ENCODE measurements at regions not wholly inside any gene's neighbourhood (a gene's known extent, or its start where the extent isn't known, plus 50 kb on each side); places are given as distances from the start of the nearest gene placed in this dataset.

DNA sequence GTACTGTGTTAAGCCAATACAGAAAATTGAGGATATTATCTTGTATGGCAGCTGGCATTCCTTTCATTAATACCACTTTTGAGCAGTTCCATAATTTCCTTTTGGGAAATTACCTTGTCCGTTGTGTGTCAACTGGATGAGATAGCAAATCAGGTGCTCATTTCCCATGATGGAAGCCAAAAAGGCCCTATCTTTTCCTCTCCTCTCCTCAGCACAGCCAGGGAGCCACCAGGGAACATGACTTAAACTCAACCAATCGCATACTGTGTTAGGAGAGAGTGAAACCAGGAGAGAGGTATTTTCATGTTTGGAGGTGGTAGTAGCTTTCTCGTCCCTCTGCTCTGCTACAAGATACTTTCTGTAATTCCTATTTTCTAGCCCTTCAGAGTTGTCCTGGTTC lies 96.1 kb upstream of the TOX3 start:
- no peak for TF ChIP-seq TAF1 (IDR thresholded peaks at IDR 0.05; ENCODE audit: borderline replicate concordance, insufficient read depth, low read length)
- no peak for TF ChIP-seq FOXP2 (optimal IDR thresholded peaks at IDR 0.05; ENCODE audit: borderline replicate concordance, extremely low read depth, extremely low read length, insufficient read depth)

DNA sequence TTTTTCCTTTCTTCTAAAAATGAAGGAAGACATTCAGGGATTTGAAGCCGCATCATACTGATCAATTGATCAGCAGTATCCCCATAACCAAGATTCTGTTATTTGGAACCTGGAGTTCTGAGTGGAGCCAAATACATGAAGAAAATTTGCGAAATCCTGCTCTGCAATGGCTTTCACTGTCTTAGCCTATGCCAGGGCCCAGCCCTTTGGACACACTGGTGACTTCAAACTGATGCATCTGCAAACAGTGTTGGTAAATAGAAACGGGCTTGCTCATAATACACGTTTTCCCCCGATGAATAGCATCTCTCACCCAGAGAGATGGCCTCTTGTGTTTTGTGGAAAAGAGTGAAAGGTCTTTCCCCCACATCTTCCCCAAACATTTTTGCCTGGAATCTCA lies 87.6 kb upstream of the TOX3 start:
- no peak for TF ChIP-seq TAF1 (IDR thresholded peaks at IDR 0.05; ENCODE audit: borderline replicate concordance, insufficient read depth, low read length)
- TF ChIP-seq SIN3A (IDR thresholded peaks at IDR 0.05; ENCODE audit: borderline replicate concordance, insufficient read depth, low read length), result no peak
- TF ChIP-seq, protein P1, sequence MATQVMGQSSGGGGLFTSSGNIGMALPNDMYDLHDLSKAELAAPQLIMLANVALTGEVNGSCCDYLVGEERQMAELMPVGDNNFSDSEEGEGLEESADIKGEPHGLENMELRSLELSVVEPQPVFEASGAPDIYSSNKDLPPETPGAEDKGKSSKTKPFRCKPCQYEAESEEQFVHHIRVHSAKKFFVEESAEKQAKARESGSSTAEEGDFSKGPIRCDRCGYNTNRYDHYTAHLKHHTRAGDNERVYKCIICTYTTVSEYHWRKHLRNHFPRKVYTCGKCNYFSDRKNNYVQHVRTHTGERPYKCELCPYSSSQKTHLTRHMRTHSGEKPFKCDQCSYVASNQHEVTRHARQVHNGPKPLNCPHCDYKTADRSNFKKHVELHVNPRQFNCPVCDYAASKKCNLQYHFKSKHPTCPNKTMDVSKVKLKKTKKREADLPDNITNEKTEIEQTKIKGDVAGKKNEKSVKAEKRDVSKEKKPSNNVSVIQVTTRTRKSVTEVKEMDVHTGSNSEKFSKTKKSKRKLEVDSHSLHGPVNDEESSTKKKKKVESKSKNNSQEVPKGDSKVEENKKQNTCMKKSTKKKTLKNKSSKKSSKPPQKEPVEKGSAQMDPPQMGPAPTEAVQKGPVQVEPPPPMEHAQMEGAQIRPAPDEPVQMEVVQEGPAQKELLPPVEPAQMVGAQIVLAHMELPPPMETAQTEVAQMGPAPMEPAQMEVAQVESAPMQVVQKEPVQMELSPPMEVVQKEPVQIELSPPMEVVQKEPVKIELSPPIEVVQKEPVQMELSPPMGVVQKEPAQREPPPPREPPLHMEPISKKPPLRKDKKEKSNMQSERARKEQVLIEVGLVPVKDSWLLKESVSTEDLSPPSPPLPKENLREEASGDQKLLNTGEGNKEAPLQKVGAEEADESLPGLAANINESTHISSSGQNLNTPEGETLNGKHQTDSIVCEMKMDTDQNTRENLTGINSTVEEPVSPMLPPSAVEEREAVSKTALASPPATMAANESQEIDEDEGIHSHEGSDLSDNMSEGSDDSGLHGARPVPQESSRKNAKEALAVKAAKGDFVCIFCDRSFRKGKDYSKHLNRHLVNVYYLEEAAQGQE (IDR thresholded peaks at IDR 0.05; ENCODE audit: insufficient read depth in 1 of 2, low read depth in 2 of 2, low read length in 2 of 2), result no peak
- no peak for TF ChIP-seq FOXP2 (optimal IDR thresholded peaks at IDR 0.05; ENCODE audit: borderline replicate concordance, extremely low read depth, extremely low read length, insufficient read depth)
- no peak for TF ChIP-seq POLR2AphosphoS5 (IDR thresholded peaks at IDR 0.05; ENCODE audit: low read depth, low read length)

DNA sequence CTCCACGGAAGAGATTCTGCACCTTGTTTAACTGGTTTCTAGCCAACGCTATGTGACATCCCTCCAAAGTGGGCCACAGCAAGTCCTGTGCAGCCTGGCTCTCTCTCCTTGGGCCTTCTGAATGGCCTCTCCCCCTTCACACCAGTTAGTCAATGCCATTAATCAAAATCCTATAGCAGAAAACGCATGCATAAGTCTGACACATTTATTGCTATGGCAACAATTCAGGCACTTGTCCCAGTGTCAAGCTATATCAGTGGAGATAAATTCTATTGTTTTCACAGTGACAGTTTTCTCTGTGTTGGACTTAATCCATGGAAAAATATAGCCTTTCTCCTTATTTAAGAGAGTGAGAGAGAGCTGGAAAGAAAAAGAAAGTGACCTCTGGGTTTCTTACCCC lies 87.2 kb upstream of the TOX3 start:
- TF ChIP-seq FOXP2 (optimal IDR thresholded peaks at IDR 0.05; ENCODE audit: borderline replicate concordance, extremely low read depth, extremely low read length, insufficient read depth) (no peak), POLR2AphosphoS5 (IDR thresholded peaks at IDR 0.05; ENCODE audit: low read depth, low read length) (no peak), TAF1 (IDR thresholded peaks at IDR 0.05; ENCODE audit: borderline replicate concordance, insufficient read depth, low read length) (no peak), SIN3A (IDR thresholded peaks at IDR 0.05; ENCODE audit: borderline replicate concordance, insufficient read depth, low read length) (no peak)
- TF ChIP-seq, protein P1 (IDR thresholded peaks at IDR 0.05; ENCODE audit: insufficient read depth in 1 of 2, low read depth in 2 of 2, low read length in 2 of 2), result no peak

DNA sequence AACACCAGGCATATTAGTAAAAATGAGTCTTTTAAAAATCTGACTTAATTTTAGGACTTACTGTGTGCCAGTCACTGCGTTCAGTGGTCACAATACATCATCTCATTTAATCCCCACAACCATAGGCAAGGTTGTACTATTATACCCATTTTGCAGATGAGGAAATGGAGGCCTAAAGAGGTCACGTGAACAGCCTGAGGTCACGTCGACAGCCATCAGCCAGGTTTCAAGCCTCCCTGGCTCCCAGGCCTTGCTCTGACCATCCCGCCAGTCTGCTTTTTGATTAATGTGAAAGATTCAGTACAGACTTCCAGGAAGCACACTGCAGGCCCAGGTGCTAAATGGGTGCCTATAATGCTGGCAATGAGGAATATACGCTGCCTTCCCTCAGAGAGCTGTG lies 86.3 kb upstream of the TOX3 start:
- TF ChIP-seq, protein P1 (IDR thresholded peaks at IDR 0.05; ENCODE audit: insufficient read depth in 1 of 2, low read depth in 2 of 2, low read length in 2 of 2), result no peak
- TF ChIP-seq SIN3A (IDR thresholded peaks at IDR 0.05; ENCODE audit: borderline replicate concordance, insufficient read depth, low read length) (no peak), FOXP2 (optimal IDR thresholded peaks at IDR 0.05; ENCODE audit: borderline replicate concordance, extremely low read depth, extremely low read length, insufficient read depth) (no peak), TAF1 (IDR thresholded peaks at IDR 0.05; ENCODE audit: borderline replicate concordance, insufficient read depth, low read length) (no peak), POLR2AphosphoS5 (IDR thresholded peaks at IDR 0.05; ENCODE audit: low read depth, low read length) (no peak)

DNA sequence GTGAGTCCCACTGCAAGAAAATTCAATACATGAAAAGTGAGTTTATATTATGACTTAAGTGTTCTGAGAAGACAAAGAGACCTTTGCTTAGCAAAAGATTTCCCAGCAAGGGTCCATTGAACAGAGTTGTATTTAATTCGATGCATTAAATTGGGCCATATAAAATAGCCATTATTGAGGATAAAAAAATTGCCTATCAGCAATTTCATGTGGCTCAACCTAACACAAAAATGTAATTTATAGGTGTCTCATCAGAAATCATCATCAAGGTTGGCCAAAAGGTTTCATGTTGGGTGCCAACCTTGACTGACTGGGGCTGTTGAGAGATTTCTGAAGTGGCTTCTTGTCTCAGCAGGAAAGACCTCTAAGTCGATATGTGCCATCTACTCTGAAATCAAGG lies 84.8 kb upstream of the TOX3 start:
- TF ChIP-seq SIN3A (IDR thresholded peaks at IDR 0.05; ENCODE audit: borderline replicate concordance, insufficient read depth, low read length) (no peak), FOXP2 (optimal IDR thresholded peaks at IDR 0.05; ENCODE audit: borderline replicate concordance, extremely low read depth, extremely low read length, insufficient read depth) (no peak), TAF1 (IDR thresholded peaks at IDR 0.05; ENCODE audit: borderline replicate concordance, insufficient read depth, low read length) (no peak), POLR2AphosphoS5 (IDR thresholded peaks at IDR 0.05; ENCODE audit: low read depth, low read length) (no peak)
- TF ChIP-seq, protein P1 (IDR thresholded peaks at IDR 0.05; ENCODE audit: insufficient read depth in 1 of 2, low read depth in 2 of 2, low read length in 2 of 2), result no peak
